ENCODE measurements at regions not wholly inside any gene's neighbourhood (a gene's known extent, or its start where the extent isn't known, plus 50 kb on each side); places are given as distances from the start of the nearest gene placed in this dataset.

GRCh38 chr9:92176800-92177185 is 61.6 kb upstream of the SPTLC1 start:
- WGBS, 2 experiments, result 81 to 85% methylated on average over 5 of the region's 5 CpGs

DNA sequence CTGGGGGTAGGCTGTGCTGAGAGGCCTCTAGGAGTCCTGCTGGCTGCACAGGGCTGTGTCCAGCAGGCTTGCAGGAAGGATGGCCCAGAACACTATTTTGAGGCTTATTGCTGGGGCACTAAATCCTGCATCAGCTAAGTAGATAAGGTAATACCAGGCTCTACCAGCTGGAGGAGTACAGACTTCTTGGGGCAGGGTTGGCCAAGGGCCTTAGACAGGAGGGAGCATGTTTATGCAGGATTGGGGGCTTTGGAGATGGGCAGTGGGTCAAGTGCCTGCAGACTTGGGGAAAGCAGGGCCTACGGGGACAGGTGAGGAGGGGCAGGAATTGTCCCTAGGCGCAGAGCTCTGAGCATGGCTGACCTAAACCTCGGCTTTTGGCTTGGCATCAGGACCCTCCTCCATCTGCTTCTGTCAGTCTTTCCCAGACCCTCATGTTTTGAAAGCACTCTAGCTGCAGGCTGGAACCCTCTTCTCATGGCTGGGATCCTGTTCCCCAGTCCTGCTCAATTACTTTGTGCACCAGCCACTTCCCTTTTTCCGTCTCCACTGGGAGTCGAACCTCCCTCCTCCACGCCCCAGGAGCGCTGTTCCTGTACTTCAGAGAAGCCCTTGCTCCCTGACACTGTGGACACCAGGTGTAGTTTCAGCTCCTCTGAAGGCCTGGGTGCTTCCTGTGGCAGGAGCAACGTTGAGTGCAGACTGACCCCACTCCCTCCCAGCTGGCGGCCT is 61.0 kb upstream of the SPTLC1 start:
- H3K9me3 ChIP-seq (ENCODE audit: control insufficient read depth, low read length), result peaks cover 4% of the 10 kb centered on the region
- H3K27ac ChIP-seq (ENCODE audit: insufficient read depth, low read depth, low read length, poor library complexity, severe bottlenecking), result no peak overlapping the region
- H3K27me3 ChIP-seq (ENCODE audit: control insufficient read depth, insufficient read depth, low read length, poor library complexity, severe bottlenecking), result no peaks in the 10 kb centered on the region
- H3K4me1 ChIP-seq (ENCODE audit: control insufficient read depth, insufficient read depth, low read length), result no peaks in the 10 kb centered on the region
- H3K4me3 ChIP-seq (ENCODE audit: insufficient read depth, low read depth, low read length), result no peak overlapping the region
- H3K36me3 ChIP-seq (ENCODE audit: control insufficient read depth, insufficient read depth, low read length), result no peaks in the 10 kb centered on the region
- 79 to 82% methylated on average over 9 of the region's 9 CpGs for WGBS, 2 experiments

More at GRCh38 chr9:92176800-92177185, 61.6 kb upstream of the SPTLC1 start:
- Histone ChIP-seq H3K9me3 (ENCODE audit: control insufficient read depth, low read length) (peaks cover 4% of the 10 kb centered on the region), H3K4me1 (ENCODE audit: control insufficient read depth, insufficient read depth, low read length) (no peaks in the 10 kb centered on the region), H3K4me3 (ENCODE audit: insufficient read depth, low read depth, low read length) (no peak overlapping the region), H3K27me3 (ENCODE audit: control insufficient read depth, insufficient read depth, low read length, poor library complexity, severe bottlenecking) (no peaks in the 10 kb centered on the region), H3K36me3 (ENCODE audit: control insufficient read depth, insufficient read depth, low read length) (no peaks in the 10 kb centered on the region), H3K27ac (ENCODE audit: insufficient read depth, low read depth, low read length, poor library complexity, severe bottlenecking) (no peak overlapping the region)

- Histone ChIP-seq H3K27ac (ENCODE audit: insufficient read depth, low read depth, low read length, poor library complexity, severe bottlenecking) (no peak overlapping the region), H3K9me3 (ENCODE audit: control insufficient read depth, low read length) (peaks cover 4% of the 10 kb centered on the region), H3K4me1 (ENCODE audit: control insufficient read depth, insufficient read depth, low read length) (no peaks in the 10 kb centered on the region), H3K36me3 (ENCODE audit: control insufficient read depth, insufficient read depth, low read length) (no peaks in the 10 kb centered on the region), H3K27me3 (ENCODE audit: control insufficient read depth, insufficient read depth, low read length, poor library complexity, severe bottlenecking) (no peaks in the 10 kb centered on the region), H3K4me3 (ENCODE audit: insufficient read depth, low read depth, low read length) (no peak overlapping the region)
- 95 to 97% methylated on average over 2 of the region's 2 CpGs for WGBS, 2 experiments
These were observed 60.2 kb upstream of the SPTLC1 start for GRCh38 chr9:92175441-92175840.

GRCh38 chr9:92173318-92173717 is 58.1 kb upstream of the SPTLC1 start:
- Histone ChIP-seq H3K27me3 (ENCODE audit: control insufficient read depth, insufficient read depth, low read length, poor library complexity, severe bottlenecking) (no peaks in the 10 kb centered on the region), H3K27ac (ENCODE audit: insufficient read depth, low read depth, low read length, poor library complexity, severe bottlenecking) (no peak overlapping the region), H3K9me3 (ENCODE audit: control insufficient read depth, low read length) (peaks cover 4% of the 10 kb centered on the region), H3K4me1 (ENCODE audit: control insufficient read depth, insufficient read depth, low read length) (no peaks in the 10 kb centered on the region), H3K36me3 (ENCODE audit: control insufficient read depth, insufficient read depth, low read length) (no peaks in the 10 kb centered on the region), H3K4me3 (ENCODE audit: insufficient read depth, low read depth, low read length) (no peak overlapping the region)
- 87 to 88% methylated on average over 7 of the region's 7 CpGs for WGBS, 2 experiments

DNA sequence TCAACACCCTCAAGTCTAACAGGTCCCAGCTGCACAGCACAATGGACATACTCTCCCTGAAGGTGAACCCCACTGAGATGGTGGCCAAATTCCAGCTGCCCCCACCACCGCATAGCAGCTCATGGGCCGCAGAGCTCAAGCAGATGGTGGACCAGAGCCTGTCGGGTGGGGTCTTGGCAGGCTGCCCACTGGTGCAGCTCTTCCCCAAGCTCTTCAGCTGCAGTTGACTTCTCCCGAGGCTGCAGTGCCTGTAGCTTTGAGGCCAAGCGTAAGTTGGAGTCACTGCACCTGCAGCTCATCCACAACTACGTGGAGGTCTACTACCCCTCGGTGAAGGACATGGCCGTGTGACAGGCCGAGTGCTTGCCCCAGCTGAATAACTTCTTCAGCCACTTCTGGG is 56.6 kb upstream of the SPTLC1 start:
- Histone ChIP-seq H3K36me3 (ENCODE audit: control insufficient read depth, insufficient read depth, low read length) (no peaks in the 10 kb centered on the region), H3K4me3 (ENCODE audit: insufficient read depth, low read depth, low read length) (no peak overlapping the region), H3K9me3 (ENCODE audit: control insufficient read depth, low read length) (peaks cover 4% of the 10 kb centered on the region), H3K4me1 (ENCODE audit: control insufficient read depth, insufficient read depth, low read length) (no peaks in the 10 kb centered on the region), H3K27ac (ENCODE audit: insufficient read depth, low read depth, low read length, poor library complexity, severe bottlenecking) (no peak overlapping the region), H3K27me3 (ENCODE audit: control insufficient read depth, insufficient read depth, low read length, poor library complexity, severe bottlenecking) (no peaks in the 10 kb centered on the region)
- WGBS, 2 experiments, result 92 to 94% methylated on average over 9 of the region's 9 CpGs

- H3K4me3 ChIP-seq (ENCODE audit: insufficient read depth, low read depth, low read length), result no peak overlapping the region
- peaks cover 4% of the 10 kb centered on the region for H3K9me3 ChIP-seq (ENCODE audit: control insufficient read depth, low read length)
- WGBS, 2 experiments, result 85 to 86% methylated on average over 3 of the region's 3 CpGs
- no peaks in the 10 kb centered on the region for H3K36me3 ChIP-seq (ENCODE audit: control insufficient read depth, insufficient read depth, low read length)
- no peaks in the 10 kb centered on the region for H3K4me1 ChIP-seq (ENCODE audit: control insufficient read depth, insufficient read depth, low read length)
- H3K27ac ChIP-seq (ENCODE audit: insufficient read depth, low read depth, low read length, poor library complexity, severe bottlenecking), result no peak overlapping the region
- no peaks in the 10 kb centered on the region for H3K27me3 ChIP-seq (ENCODE audit: control insufficient read depth, insufficient read depth, low read length, poor library complexity, severe bottlenecking)
These were observed 56.1 kb upstream of the SPTLC1 start for GRCh38 chr9:92171281-92171680.

- Histone ChIP-seq H3K4me3 (ENCODE audit: insufficient read depth, low read depth, low read length) (no peak overlapping the region), H3K4me1 (ENCODE audit: control insufficient read depth, insufficient read depth, low read length) (no peaks in the 10 kb centered on the region), H3K27ac (ENCODE audit: insufficient read depth, low read depth, low read length, poor library complexity, severe bottlenecking) (no peak overlapping the region), H3K27me3 (ENCODE audit: control insufficient read depth, insufficient read depth, low read length, poor library complexity, severe bottlenecking) (no peaks in the 10 kb centered on the region), H3K9me3 (ENCODE audit: control insufficient read depth, low read length) (peaks cover 4% of the 10 kb centered on the region), H3K36me3 (ENCODE audit: control insufficient read depth, insufficient read depth, low read length) (no peaks in the 10 kb centered on the region)
- WGBS, 2 experiments, result 89 to 90% methylated on average over 9 of the region's 9 CpGs
These were observed 55.6 kb upstream of the SPTLC1 start for GRCh38 chr9:92170848-92171247.

DNA sequence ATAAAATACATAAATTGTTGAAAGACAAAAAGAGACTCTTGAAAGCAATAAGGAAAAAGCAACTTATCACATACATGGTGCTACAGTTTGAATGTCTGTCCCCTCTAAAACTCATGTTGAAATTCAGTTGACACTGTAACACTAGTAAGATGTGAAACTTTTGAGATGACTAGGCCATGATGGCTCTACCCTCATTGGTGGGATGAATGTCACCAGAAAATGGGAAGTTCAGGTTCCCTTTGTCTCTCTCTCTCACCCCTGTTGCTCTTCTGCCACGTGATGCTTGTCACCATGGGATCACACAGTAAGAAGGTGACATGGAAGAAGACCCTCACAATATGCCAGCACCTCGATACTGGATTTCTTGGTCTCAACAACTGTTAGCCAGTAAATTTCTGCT is 50.3 kb upstream of the SPTLC1 start:
- Histone ChIP-seq H3K27ac (ENCODE audit: insufficient read depth, low read depth, low read length, poor library complexity, severe bottlenecking) (no peak overlapping the region), H3K36me3 (ENCODE audit: control insufficient read depth, insufficient read depth, low read length) (no peaks in the 10 kb centered on the region), H3K4me1 (ENCODE audit: control insufficient read depth, insufficient read depth, low read length) (no peaks in the 10 kb centered on the region), H3K27me3 (ENCODE audit: control insufficient read depth, insufficient read depth, low read length, poor library complexity, severe bottlenecking) (no peaks in the 10 kb centered on the region), H3K4me3 (ENCODE audit: insufficient read depth, low read depth, low read length) (no peak overlapping the region), H3K9me3 (ENCODE audit: control insufficient read depth, low read length) (no peaks in the 10 kb centered on the region)
- WGBS, 2 experiments, result 68 to 72% methylated on average over 2 of the region's 2 CpGs
